BLaER1 (cell line): ENCODE measurements at regions not wholly inside any gene's neighbourhood (a gene's known extent, or its start where the extent isn't known, plus 50 kb on each side); places are given as distances from the start of the nearest gene placed in this dataset.

Source experiments
- H3K27ac ChIP-seq: shearing (Covaris generic); formaldehyde crosslinking; 2 replicates; pipeline ENCODE4 v1.8.1; 2022
- H3K27me3 ChIP-seq: shearing (Covaris generic); formaldehyde crosslinking; 2 replicates; pipeline ENCODE4 v1.8.1; 2022
- H3K36me3 ChIP-seq: shearing (Covaris generic); formaldehyde crosslinking; 2 replicates; pipeline ENCODE4 v1.8.1; 2022
- H3K4me1 ChIP-seq: shearing (Covaris generic); formaldehyde crosslinking; 2 replicates; pipeline ENCODE4 v1.8.1; 2022
- H3K4me2 ChIP-seq: shearing (Covaris generic); formaldehyde crosslinking; 2 replicates; pipeline ENCODE4 v1.8.1; 2022
- H3K4me3 ChIP-seq: shearing (Covaris generic); formaldehyde crosslinking; 2 replicates; pipeline ENCODE4 v1.8.1; 2022
- H3K9ac ChIP-seq: shearing (Covaris generic); formaldehyde crosslinking; 2 replicates; pipeline ENCODE4 v1.8.1; 2022
- H3K9me3 ChIP-seq: shearing (Covaris generic); formaldehyde crosslinking; 2 replicates; pipeline ENCODE4 v1.8.1; 2022
- H4K20me1 ChIP-seq: shearing (Covaris generic); formaldehyde crosslinking; 2 replicates; pipeline ENCODE4 v1.8.1; 2022
- Cebpa-rat ChIP-seq: shearing (Covaris generic); IDR thresholded peaks from 2 replicates; pipeline ENCODE4 v1.8.1; 2022

DNA sequence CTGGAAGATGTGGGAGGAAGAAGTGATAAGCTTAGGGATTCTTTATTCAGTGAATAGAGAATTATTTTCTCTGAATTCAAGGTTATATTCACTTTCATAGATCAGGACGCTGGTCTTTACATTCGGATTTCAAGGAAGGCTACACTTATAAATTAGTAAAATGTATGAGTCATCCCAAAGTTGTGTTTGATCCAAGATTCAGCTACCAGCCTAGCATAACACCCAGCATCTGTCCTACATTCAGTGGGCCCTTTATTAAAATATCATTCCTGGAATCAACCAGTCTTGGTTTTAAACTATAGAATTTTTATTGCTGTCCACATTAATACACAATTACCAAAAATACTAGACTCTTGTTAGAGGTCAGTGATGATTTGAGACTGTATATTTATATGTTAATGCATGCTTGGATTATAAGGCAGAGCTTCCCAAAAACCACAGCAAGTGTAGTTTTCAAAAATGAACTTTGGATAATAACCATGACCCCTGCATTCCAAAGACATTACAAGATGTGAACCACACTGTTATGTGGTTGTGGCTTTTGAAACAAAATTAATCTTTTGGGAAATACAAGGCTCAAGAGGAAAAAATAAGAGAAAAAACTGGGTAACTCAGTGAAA lies 210.7 kb upstream of the CNR1 start:
- H3K4me1 ChIP-seq: no peaks in the 10 kb centered on the region
- H4K20me1 ChIP-seq: no peaks in the 10 kb centered on the region
- H3K27me3 ChIP-seq: no peaks in the 10 kb centered on the region
- H3K9ac ChIP-seq: no peak overlapping the region
- H3K9me3 ChIP-seq: no peaks in the 10 kb centered on the region
- H3K36me3 ChIP-seq: no peaks in the 10 kb centered on the region
- no peak overlapping the region for H3K4me2 ChIP-seq
- no peak for TF ChIP-seq Cebpa-rat
- no peak overlapping the region for H3K4me3 ChIP-seq
- H3K27ac ChIP-seq: no peak overlapping the region

DNA sequence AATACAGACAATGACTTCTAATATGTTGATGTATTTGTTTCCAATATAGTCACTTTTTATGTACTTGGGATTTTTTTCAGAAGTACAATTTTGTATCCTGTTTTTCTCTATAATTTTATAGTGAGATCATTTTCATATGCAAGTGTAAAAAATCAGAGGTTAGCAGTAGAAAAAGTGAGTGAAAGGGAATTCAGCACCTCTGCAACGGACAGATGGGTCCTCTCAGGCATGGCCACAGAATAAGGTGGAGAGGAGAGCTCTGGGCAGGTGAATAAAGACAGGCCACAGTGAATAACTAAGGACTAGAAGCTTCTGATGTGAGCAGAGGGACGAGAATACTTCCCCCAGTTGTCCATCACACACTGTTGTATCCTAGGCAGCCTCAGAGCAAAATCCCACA lies 210.1 kb upstream of the CNR1 start:
- H3K9me3 ChIP-seq: no peaks in the 10 kb centered on the region
- TF ChIP-seq Cebpa-rat: no peak
- H3K27ac ChIP-seq: no peak overlapping the region
- H3K4me1 ChIP-seq: no peaks in the 10 kb centered on the region
- no peak overlapping the region for H3K4me2 ChIP-seq
- no peak overlapping the region for H3K4me3 ChIP-seq
- no peaks in the 10 kb centered on the region for H3K36me3 ChIP-seq
- no peak overlapping the region for H3K9ac ChIP-seq
- H4K20me1 ChIP-seq: no peaks in the 10 kb centered on the region
- no peaks in the 10 kb centered on the region for H3K27me3 ChIP-seq

GRCh38 chr6:88374553-88374952 lies 208.4 kb upstream of the CNR1 start:
- Histone ChIP-seq H3K4me1 (no peaks in the 10 kb centered on the region), H3K27ac (no peak overlapping the region), H3K36me3 (no peaks in the 10 kb centered on the region), H3K4me2 (no peak overlapping the region), H4K20me1 (no peaks in the 10 kb centered on the region), H3K9ac (no peak overlapping the region), H3K27me3 (no peaks in the 10 kb centered on the region), H3K9me3 (no peaks in the 10 kb centered on the region), H3K4me3 (no peak overlapping the region)
- TF ChIP-seq Cebpa-rat: no peak

- Histone ChIP-seq H3K4me1 (no peaks in the 10 kb centered on the region), H3K27ac (no peak overlapping the region), H4K20me1 (no peaks in the 10 kb centered on the region), H3K9me3 (no peaks in the 10 kb centered on the region), H3K36me3 (no peaks in the 10 kb centered on the region), H3K27me3 (no peaks in the 10 kb centered on the region), H3K4me3 (no peak overlapping the region), H3K4me2 (no peak overlapping the region), H3K9ac (no peak overlapping the region)
- TF ChIP-seq Cebpa-rat: no peak
Observed at GRCh38 chr6:88371480-88371879, 205.3 kb upstream of the CNR1 start.

DNA sequence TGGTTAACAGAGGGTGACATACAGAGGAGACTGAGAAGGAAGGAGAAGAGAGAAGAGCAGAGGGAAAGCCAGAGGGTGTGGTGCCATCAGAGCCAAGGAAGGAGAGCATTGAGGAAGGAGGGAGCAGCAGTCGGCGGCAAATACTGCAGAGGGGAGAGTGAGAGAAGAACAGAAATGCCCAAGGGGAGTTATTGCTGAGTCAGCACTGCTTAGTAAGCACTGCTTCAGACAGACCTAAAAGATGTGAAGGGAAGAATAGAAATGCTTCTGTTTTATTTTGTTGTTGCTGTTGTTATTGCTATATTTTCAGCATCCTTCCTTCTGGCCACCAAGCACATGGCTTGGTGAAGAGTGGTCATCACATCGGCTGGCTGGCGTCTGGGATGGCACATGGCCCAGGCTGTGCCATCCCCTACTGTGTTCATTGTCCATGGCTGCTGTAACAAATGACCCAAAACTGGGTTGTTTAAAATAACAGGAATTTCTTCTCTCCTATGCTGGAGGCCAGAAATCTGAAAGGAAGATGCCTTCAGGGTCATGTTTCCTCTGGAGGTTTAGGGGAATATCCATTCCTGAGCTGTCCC lies 204.1 kb upstream of the CNR1 start:
- H4K20me1 ChIP-seq: no peaks in the 10 kb centered on the region
- H3K9me3 ChIP-seq: no peaks in the 10 kb centered on the region
- H3K4me2 ChIP-seq: no peak overlapping the region
- no peak overlapping the region for H3K4me3 ChIP-seq
- TF ChIP-seq Cebpa-rat: no peak
- H3K27ac ChIP-seq: no peak overlapping the region
- H3K36me3 ChIP-seq: no peaks in the 10 kb centered on the region
- H3K4me1 ChIP-seq: no peaks in the 10 kb centered on the region
- H3K27me3 ChIP-seq: no peaks in the 10 kb centered on the region
- H3K9ac ChIP-seq: no peak overlapping the region

GRCh38 chr6:88369262-88369661 lies 203.1 kb upstream of the CNR1 start:
- no peak overlapping the region for H3K4me2 ChIP-seq
- no peaks in the 10 kb centered on the region for H3K27me3 ChIP-seq
- no peak overlapping the region for H3K27ac ChIP-seq
- no peaks in the 10 kb centered on the region for H3K36me3 ChIP-seq
- H3K9me3 ChIP-seq: no peaks in the 10 kb centered on the region
- H4K20me1 ChIP-seq: no peaks in the 10 kb centered on the region
- H3K9ac ChIP-seq: no peak overlapping the region
- no peak overlapping the region for H3K4me3 ChIP-seq
- H3K4me1 ChIP-seq: no peaks in the 10 kb centered on the region
- no peak for TF ChIP-seq Cebpa-rat

- Histone ChIP-seq H3K9me3 (no peaks in the 10 kb centered on the region), H3K4me1 (no peaks in the 10 kb centered on the region), H3K27ac (no peak overlapping the region), H3K27me3 (no peaks in the 10 kb centered on the region), H3K4me2 (no peak overlapping the region), H4K20me1 (no peaks in the 10 kb centered on the region), H3K4me3 (no peak overlapping the region), H3K36me3 (no peaks in the 10 kb centered on the region), H3K9ac (no peak overlapping the region)
- no peak for TF ChIP-seq Cebpa-rat
Observed at GRCh38 chr6:88368071-88368787, 202.1 kb upstream of the CNR1 start.

DNA sequence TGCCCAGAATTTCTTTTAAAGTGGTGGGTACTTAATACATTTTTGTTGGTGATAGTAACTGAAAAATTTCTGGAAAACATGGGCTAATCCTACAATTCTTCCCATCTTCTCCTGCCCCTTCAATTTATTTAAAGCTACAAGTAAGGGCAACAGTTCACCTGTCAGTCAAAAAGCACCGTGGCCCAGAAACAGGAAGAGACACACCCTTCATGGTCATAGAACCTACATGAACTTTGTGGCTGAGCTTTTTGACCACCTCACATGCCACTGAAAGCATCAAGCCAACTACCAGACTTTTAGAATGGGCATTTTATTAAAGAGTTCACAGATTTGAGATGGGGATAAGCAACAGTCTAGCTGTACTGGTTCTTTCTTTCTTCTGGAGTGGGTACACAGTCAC lies 201.1 kb upstream of the CNR1 start:
- TF ChIP-seq Cebpa-rat: no peak
- H3K36me3 ChIP-seq: no peaks in the 10 kb centered on the region
- H3K27ac ChIP-seq: no peak overlapping the region
- no peaks in the 10 kb centered on the region for H3K4me1 ChIP-seq
- no peaks in the 10 kb centered on the region for H4K20me1 ChIP-seq
- no peak overlapping the region for H3K4me3 ChIP-seq
- H3K4me2 ChIP-seq: no peak overlapping the region
- H3K27me3 ChIP-seq: no peaks in the 10 kb centered on the region
- no peaks in the 10 kb centered on the region for H3K9me3 ChIP-seq
- no peak overlapping the region for H3K9ac ChIP-seq

GRCh38 chr6:88366672-88367071 lies 200.5 kb upstream of the CNR1 start:
- no peaks in the 10 kb centered on the region for H3K27me3 ChIP-seq
- no peak overlapping the region for H3K4me2 ChIP-seq
- no peak for TF ChIP-seq Cebpa-rat
- H3K4me1 ChIP-seq: no peaks in the 10 kb centered on the region
- H3K9me3 ChIP-seq: no peaks in the 10 kb centered on the region
- H3K36me3 ChIP-seq: no peaks in the 10 kb centered on the region
- no peak overlapping the region for H3K27ac ChIP-seq
- no peaks in the 10 kb centered on the region for H4K20me1 ChIP-seq
- H3K9ac ChIP-seq: no peak overlapping the region
- H3K4me3 ChIP-seq: no peak overlapping the region

GRCh38 chr6:88365656-88366055 lies 199.5 kb upstream of the CNR1 start:
- Histone ChIP-seq H3K27ac (no peak overlapping the region), H3K4me2 (no peak overlapping the region), H3K9ac (no peak overlapping the region), H4K20me1 (no peaks in the 10 kb centered on the region), H3K27me3 (no peaks in the 10 kb centered on the region), H3K4me1 (no peaks in the 10 kb centered on the region), H3K4me3 (no peak overlapping the region), H3K36me3 (no peaks in the 10 kb centered on the region), H3K9me3 (no peaks in the 10 kb centered on the region)
- no peak for TF ChIP-seq Cebpa-rat
